GM19397 (cell line): ENCODE measurements at regions not wholly inside any gene's neighbourhood (a gene's known extent, or its start where the extent isn't known, plus 50 kb on each side); places are given as distances from the start of the nearest gene placed in this dataset.

Source experiments
- ATAC-seq: cut with Tn5 transposase; IDR thresholded peaks from one replicate; pipeline ENCODE4 v1.9.1; 2021; ENCODE audit warnings: mild to moderate bottlenecking, moderate library complexity; ENCODE audit not compliant: unreplicated experiment

DNA sequence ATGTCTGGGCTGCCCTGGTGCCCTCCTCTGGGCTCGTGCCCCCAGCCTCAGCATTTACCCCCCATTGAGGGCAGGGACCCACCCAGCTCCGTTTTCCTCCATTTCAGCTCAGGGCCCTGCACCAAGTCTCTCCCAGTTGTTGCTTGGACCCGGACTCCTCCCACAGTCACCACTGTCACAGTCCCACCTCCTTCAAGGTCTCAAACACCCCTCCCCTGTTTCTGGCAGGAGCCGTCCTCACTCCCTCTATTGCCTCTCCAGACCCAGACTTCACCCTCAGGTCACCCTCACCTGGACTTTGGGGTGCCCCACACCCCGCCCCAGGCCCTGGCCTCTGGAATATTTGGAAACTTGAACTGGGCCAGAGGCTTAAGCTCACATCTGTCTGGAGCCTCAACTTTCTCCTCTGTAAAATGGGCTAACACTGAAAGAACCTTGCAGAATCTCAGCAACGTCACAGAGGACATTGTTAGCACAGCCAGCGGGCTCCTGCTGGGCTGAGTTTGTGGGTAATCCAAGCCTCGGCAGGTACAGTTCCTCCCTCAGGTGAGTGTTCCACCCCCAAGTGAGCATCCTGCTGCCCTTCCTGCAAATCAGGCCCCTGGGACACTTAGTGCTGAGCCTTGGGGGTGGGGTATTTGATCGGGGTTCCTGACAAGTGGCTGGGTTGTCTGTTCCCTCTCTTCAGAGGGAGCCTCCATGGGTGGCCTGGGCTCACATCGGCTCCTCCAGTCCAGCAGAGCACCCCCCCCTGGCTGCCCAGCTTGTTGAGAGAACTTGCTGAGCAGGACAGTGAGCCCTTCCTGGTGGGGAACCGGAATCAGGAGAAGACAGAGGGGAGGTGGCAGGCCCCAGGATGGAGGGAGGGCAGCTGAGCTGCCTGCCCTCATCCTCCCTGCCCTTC lies 130.1 kb downstream of the C9orf50 start:
- no peak for ATAC-seq

DNA sequence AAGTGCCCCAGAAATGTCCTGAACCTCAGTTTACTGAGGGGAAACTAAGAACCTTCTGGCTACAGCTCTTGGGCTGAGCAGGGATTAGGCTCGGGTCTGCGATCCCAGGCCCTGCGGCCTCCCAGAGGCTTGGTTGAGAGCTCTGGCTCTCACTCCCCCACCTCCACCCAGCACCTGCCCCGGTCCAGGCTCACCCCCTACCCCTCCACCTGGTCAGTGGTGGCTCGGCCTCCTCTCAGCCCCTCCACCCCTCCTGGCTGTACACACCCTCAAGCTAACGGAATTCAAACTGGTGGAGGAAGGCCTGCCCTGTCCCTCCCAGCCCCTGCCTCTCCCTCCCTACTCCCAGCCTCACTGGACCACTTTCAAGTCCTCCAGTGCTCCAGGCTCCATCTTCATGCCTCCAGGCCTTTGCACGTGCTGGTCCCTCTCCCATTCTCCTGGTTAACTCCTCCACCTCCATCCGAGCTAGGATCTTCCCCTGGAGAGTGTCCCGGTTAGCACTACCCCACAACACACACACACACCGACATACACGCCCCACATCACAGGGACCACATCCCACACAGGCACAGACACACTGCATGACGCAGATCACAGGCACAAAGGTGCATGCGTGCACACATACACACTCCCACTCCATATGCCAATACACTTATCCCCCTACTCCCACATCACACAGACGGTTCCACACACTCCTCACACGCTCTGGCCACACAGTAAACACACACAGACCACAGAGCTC lies 130.9 kb downstream of the C9orf50 start:
- ATAC-seq, result no peak

GRCh38 chr9:129487658-129488483 lies 133.0 kb downstream of the C9orf50 start:
- ATAC-seq, result no peak

- no peak for ATAC-seq
Observed at GRCh38 chr9:129486756-129487657, 133.9 kb downstream of the C9orf50 start.

DNA sequence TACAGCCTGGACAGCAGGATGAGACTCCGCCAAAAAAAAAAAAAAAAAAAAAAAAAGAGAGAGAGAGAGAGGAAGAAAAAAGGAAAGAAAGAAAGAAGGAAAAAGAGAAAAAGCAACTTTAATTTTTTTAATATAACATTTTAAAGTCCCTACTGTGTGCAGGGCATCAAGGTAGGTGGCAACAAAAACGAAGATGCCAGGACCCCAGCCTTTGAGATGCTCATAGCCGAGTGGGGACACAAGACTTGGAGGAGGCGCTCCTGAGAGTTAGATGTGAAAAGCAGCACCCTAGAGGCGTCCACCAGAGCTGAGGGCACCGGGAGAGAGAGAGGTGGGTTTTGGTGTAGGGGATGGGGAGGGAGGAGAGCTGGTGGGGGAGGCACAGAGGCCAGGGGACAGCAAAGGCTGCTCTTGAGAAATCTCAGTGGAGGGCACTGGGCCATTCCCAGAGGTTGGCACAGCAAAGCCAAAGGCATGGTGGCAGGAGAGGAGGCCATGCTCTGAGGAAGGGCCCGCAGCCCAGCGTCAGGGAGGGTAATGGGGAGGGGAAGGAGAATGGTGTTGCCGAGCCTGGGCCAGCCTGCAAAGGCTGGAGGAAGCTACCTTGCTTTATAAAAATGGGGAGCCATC lies 135.6 kb downstream of the C9orf50 start:
- ATAC-seq, result no peak

DNA sequence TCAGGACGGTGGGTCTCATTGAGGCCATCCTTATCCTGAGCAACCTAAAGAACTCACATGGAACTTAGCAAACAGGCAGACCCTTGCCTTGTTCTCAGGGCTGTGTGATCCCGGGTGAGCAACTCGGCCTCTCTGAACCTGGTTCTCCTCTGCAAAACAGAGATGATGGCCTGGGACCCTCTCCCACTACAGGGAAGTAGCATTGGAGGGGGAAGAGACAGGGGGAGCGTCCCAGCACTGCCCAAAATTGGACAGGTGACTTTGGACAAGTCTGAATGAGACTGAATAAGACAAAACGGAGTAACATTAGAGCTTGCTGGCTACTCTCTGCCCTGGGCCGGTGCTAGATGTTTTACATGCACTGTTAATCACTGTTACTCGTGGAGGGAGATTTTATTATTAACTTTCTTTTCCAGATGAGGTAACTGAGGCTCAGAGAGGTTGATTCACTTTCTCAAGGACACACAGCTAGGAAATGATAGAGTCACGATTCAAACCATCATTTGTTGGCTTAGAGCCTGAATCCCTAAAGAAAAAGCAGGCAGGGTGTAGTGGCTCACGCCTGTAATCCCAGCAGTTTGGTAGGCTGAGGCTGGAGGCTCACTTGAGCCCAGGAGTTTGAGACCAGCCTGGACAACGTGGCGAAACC lies 136.4 kb downstream of the C9orf50 start:
- no peak for ATAC-seq

DNA sequence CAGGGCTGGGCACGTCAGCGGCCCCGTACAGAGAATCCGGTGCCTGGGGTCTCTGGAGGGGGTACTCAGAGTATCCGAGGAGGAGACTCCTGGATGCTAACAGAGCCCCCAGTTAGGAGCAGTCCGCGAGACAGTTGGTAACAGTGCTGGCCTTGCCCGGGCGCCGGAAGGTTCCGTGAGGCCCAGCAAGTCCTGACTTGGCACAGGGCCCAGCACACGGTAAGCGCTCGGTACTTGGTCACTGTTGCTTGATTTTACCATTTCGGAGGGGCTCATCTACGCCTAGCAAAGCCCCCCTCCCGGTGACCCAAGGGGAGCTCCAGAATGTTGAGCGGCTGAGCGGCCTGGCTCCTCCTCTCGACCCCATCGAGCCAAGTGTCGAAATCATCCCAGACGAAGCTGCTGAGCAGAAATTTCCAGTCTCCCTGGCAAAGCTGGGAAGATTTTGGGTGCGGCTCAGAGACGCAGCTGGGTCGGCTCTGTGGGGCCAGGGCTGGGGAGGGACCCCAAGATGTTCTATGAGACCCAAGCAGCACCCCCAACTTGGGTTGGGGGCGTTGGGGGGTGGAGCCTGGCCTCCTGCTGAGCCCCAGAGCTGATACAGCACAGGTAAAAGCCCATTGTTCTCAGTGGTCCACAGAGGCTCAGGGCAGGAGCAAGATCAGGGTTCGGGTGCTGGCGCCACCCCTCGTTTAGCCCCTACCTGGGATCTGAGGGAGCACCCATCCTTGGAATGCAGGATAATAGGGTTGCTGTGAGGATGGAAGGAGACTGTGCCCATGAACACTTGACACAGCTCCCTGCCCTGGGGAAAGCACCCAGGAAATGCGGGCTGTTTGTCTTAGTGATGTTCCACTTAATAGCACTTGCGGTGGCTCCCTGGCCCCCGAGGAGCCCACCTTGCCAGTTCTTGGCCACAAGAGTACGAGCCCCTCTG lies 137.2 kb downstream of the C9orf50 start:
- ATAC-seq, result no peak

GRCh38 chr9:129482521-129483414 lies 138.1 kb downstream of the C9orf50 start:
- ATAC-seq, result no peak

DNA sequence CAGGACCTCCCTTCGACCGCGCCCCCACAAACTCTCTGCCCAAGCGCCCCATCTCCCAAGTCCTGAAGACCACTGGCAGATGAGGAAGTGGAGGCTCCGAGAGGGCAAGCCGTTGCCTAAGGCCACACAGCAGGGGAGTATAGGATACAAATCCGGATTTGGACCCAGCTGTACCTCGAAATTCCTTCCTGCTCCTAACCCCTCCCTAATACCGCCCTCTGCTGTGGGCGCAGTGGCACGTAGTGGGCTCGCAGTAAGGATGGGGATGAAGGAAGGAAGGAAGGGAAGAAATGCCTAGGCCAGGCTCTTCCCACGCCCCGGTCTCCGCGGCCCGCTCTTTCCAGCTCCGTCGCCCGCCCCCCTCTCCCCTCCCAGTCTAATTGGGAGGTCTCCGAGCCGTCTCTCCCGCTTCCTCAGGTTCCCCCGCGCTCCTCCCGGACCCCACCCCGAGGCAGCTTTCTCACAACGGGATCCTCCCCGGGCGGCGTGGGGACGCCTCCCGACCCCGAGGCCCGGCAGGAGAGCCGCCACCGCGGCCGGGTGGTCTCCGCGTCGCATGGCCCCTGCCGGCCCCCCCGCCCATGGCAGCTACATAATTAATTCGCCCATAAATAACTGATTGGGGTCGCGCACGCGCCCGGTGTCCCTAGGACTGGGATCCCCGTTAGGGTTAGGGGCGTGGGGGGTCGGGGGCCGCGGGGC lies 138.9 kb downstream of the C9orf50 start:
- no peak for ATAC-seq

DNA sequence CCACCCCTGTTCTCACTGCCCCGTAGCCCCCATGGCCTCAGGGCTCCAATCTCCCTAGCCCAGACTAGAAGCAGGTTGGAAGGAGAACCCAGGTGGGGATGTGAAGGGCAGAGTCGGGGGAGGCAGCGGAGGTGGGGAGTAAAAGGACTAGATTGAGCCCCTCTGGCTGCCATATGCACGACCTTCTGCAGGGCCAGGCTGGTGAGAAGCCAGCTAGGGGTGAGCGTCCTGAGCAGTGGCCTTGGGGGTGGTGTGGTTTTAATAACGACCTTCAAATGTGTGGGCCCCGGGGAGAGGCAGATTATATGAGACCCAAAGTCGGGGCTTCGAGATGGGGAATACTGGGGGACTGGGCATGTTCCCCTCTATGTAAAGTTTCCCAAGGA lies 139.5 kb downstream of the C9orf50 start:
- ATAC-seq, result no peak

DNA sequence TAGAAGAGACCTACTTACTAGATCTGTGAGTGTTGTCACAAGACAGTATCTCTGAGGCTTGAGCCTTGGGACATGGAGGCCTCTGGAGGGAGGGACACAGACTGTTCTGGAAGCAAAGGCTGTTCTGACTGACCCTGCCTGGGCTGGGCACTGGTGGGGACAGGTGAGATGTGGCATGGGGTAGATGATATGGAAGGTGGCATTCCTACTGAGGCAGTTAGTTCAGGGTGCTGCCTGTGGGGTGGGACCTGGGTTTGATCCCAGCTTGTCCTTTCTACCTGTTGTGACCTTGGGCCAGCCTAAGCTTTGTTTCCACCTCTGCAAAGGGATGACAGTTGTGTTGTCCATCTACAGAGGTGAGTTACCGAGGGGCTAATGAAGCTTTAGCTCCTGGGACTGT lies 140.2 kb downstream of the C9orf50 start:
- no peak for ATAC-seq

- ATAC-seq, result no peak
Observed at GRCh38 chr9:129480227-129480626, 140.7 kb downstream of the C9orf50 start.

GRCh38 chr9:129479631-129480011 lies 141.3 kb downstream of the C9orf50 start:
- no peak for ATAC-seq

- ATAC-seq, result no peak
Observed at GRCh38 chr9:129478961-129479630, 141.8 kb downstream of the C9orf50 start.

DNA sequence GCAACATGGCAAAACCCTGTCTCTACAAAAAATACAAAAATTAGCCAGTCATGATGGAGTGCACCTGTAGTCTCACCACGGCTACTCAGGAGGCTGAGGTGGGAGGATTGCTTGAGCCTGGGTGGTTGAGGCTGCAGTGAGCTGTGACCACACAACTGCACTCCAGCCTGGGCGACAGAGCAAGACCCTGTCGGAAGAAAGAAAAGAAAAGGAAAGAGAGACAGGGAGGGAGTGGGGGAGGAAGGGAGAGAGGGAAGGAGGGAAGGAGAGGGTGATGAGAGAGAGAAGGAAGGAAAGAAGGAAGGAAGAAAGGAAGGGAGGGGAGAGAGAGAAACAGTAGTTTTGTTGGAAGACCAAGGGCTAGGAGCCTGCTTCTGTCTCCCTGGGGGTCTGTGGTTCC lies 142.4 kb downstream of the C9orf50 start:
- no peak for ATAC-seq
